ENCODE measurements at regions not wholly inside any gene's neighbourhood (a gene's known extent, or its start where the extent isn't known, plus 50 kb on each side); places are given as distances from the start of the nearest gene placed in this dataset.

GRCh38 chr3:118102737-118103136, 931.9 kb downstream of the IGSF11 start:
- Histone ChIP-seq H3K36me3 (ENCODE audit: control insufficient read depth in 2 of 4, insufficient read depth in 4 of 4, low read length in 3 of 4) (no peaks in the 10 kb centered on the region), H3K18ac (ENCODE audit: extremely low read depth, low read length) (no peak overlapping the region), H3K9me3 (ENCODE audit: insufficient read depth in 2 of 2, low read depth in 1 of 2, low read length in 1 of 2) (no peaks in the 10 kb centered on the region), H3K4ac (replicated peaks; ENCODE audit: insufficient read length, low read depth, low read length) (no peak overlapping the region), H2BK12ac (ENCODE audit: low read depth, low read length) (no peak overlapping the region), H3K9ac (replicated peaks in 1 of 4; ENCODE audit: extremely low read depth in 1 of 4, low read depth in 3 of 4, low read length in 3 of 4) (no peak overlapping the region), H4K20me1 (replicated peaks in 1 of 2; ENCODE audit: control insufficient read depth in 1 of 2, insufficient read depth in 2 of 2, low read length in 2 of 2) (no peaks in the 10 kb centered on the region), H2AK5ac (ENCODE audit: low read depth, low read length) (no peak overlapping the region), H3K27me3 (replicated peaks in 1 of 4; ENCODE audit: control insufficient read depth in 3 of 4, extremely low read depth in 1 of 4, insufficient read depth in 3 of 4, low read length in 3 of 4) (no peaks in the 10 kb centered on the region), H2BK20ac (ENCODE audit: low read length) (no peak overlapping the region), H3K4me3 (ENCODE audit: extremely low read depth in 1 of 4, insufficient read depth in 2 of 4, low read depth in 3 of 4, low read length in 4 of 4) (no peak overlapping the region), H2BK5ac (ENCODE audit: low read depth, low read length) (no peak overlapping the region), H3K56ac (replicated peaks; ENCODE audit: insufficient read length, low read depth, low read length) (no peak overlapping the region), H3K23me2 (ENCODE audit: low read depth, low read length) (no peaks in the 10 kb centered on the region), H3K14ac (ENCODE audit: insufficient read length) (no peak overlapping the region), H4K91ac (replicated peaks; ENCODE audit: insufficient read length, low read length) (no peak overlapping the region), H3K27ac (ENCODE audit: low read depth, low read length) (no peak overlapping the region), H3K79me2 (ENCODE audit: control insufficient read depth in 1 of 2, insufficient read depth in 2 of 2, low read length in 2 of 2) (no peaks in the 10 kb centered on the region), H2BK15ac (ENCODE audit: low read length) (no peak overlapping the region), H3K79me1 (ENCODE audit: low read depth, low read length) (no peaks in the 10 kb centered on the region), H3K4me1 (replicated peaks in 1 of 4; ENCODE audit: control insufficient read depth in 3 of 4, insufficient read depth in 4 of 4, low read length in 3 of 4) (no peaks in the 10 kb centered on the region), H2AFZ (ENCODE audit: low read length) (no peak overlapping the region), H4K8ac (ENCODE audit: extremely low read depth, insufficient read depth, low read length) (no peak overlapping the region), H3K4me2 (ENCODE audit: insufficient read depth in 1 of 2, low read depth in 2 of 2, low read length in 2 of 2) (no peak overlapping the region), H3K23ac (ENCODE audit: insufficient read length) (no peak overlapping the region), H4K5ac (ENCODE audit: insufficient read length, low read depth, low read length) (no peak overlapping the region), H2BK120ac (replicated peaks; ENCODE audit: low read depth, low read length) (no peak overlapping the region)
- no peak for DNase-seq (ENCODE audit: low read depth in 1 of 2, low spot score in 2 of 2)
- ChIA-PET CTCF (ENCODE audit: partially characterized antibody) (no interaction called here), POLR2A (ENCODE audit: partially characterized antibody) (no interaction called here)
- FAIRE-seq: no peak
- WGBS, 2 experiments (ENCODE audit: extremely low coverage in 1 of 2, insufficient coverage in 1 of 2, insufficient read length in 1 of 2, insufficient replicate concordance in 2 of 2, low coverage in 1 of 2, low lambda C conversion rate in 2 of 2, missing lambda C conversion rate in 1 of 2): 84% methylated on average over 2 of the region's 2 CpGs; no CpG with 5 or more reads in 1 of the 2 experiments
- no peak for TF ChIP-seq RBBP5 (IDR thresholded peaks at IDR 0.05; ENCODE audit: borderline replicate concordance, low read depth, low read length)
- no peak for TF ChIP-seq NRF1 (IDR thresholded peaks at IDR 0.05; ENCODE audit: low read depth, low read length)
- no peak for TF ChIP-seq CREB1 (IDR thresholded peaks at IDR 0.05)
- TF ChIP-seq CBX5 (IDR thresholded peaks at IDR 0.05; ENCODE audit: low read depth, low read length): no peak
- TF ChIP-seq SRF (IDR thresholded peaks at IDR 0.05; ENCODE audit: low read depth, low read length): no peak
- no peak for TF ChIP-seq RAD21 (IDR thresholded peaks at IDR 0.05 in 1 of 2, conservative IDR thresholded peaks at IDR 0.05 in 1 of 2; ENCODE audit: low read depth in 2 of 2, low read length in 2 of 2)
- no peak for TF ChIP-seq SIN3A (conservative IDR thresholded peaks at IDR 0.05 in 1 of 2, IDR thresholded peaks at IDR 0.05 in 1 of 2; ENCODE audit: low read depth in 1 of 2, low read length in 2 of 2)
- no peak for TF ChIP-seq SP1 (IDR thresholded peaks at IDR 0.05; ENCODE audit: low read depth, low read length)
- no peak for TF ChIP-seq TBP (IDR thresholded peaks at IDR 0.05; ENCODE audit: low read depth, low read length)
